Endothelial cell of umbilical vein (primary cell): ENCODE measurements at regions not wholly inside any gene's neighbourhood (a gene's known extent, or its start where the extent isn't known, plus 50 kb on each side); places are given as distances from the start of the nearest gene placed in this dataset.

Experiments used
- BruUV-seq: library from RNA; stranded (reverse); fragments of 400-500 nt; replicated peaks from 2 replicates; lab custom pipeline; 2021; lab: Mats Ljungman, UMichigan
- CTCF ChIA-PET: fragments of 300-600, 350-600 bp; sonication (Branson Sonifier 250); formaldehyde crosslinking; loops from one replicate; lab custom pipeline; 2021; ENCODE audit warnings: antibody characterized with exemption, inconsistent platforms; lab: Charles Lee
- POLR2A ChIA-PET: fragments of 300-600, 350-600 bp; sonication (Branson Sonifier 250); formaldehyde crosslinking; loops from one replicate; lab custom pipeline; 2021; ENCODE audit warnings: antibody characterized with exemption, inconsistent platforms; lab: Charles Lee
- DNase-seq: peaks from one replicate; pipeline ENCODE4 v3.0.0-alpha.2; 2011; ENCODE audit warnings: low read depth, low spot score
- FAIRE-seq: peaks from 2 replicates; lab custom pipeline; 2011; peaks lifted over from hg19 to GRCh38; lab: Jason Lieb, UNC
- H2AFZ ChIP-seq: 2 replicates; pipeline ENCODE4 v1.6.0; 2012; ENCODE audit warnings: low read depth, low read length, control low read depth, inconsistent platforms
- H3K27ac ChIP-seq: 2 replicates; pipeline ENCODE4 v1.5.1; 2011; ENCODE audit warnings: low read depth, mild to moderate bottlenecking, control low read depth, low read length, moderate library complexity; ENCODE audit not compliant: insufficient read depth
- H3K27me3 ChIP-seq, 2 experiments: 2 replicates each; pipeline versions ENCODE4 v1.6.0 to v1.6.1; 2011; ENCODE audit warnings: low read length in 2 of 2, mixed read lengths in 1 of 2; ENCODE audit not compliant: control insufficient read depth in 2 of 2, insufficient read depth in 2 of 2
- H3K36me3 ChIP-seq, 2 experiments: 2 replicates in 1 of 2; 3 replicates in 1 of 2; pipeline ENCODE4 v1.5.1; 2011; ENCODE audit warnings: low read length in 2 of 2, mild to moderate bottlenecking in 1 of 2, moderate library complexity in 1 of 2; ENCODE audit not compliant: control insufficient read depth in 2 of 2, insufficient read depth in 2 of 2; ENCODE audit errors: extremely low read depth in 1 of 2
- H3K4me1 ChIP-seq: 3 replicates; pipeline ENCODE4 v1.5.1; 2011; ENCODE audit warnings: mild to moderate bottlenecking, low read length; ENCODE audit not compliant: control insufficient read depth, insufficient read depth; ENCODE audit errors: extremely low read depth
- H3K4me2 ChIP-seq: 2 replicates; pipeline ENCODE4 v1.6.1; 2011; ENCODE audit warnings: low read length, control low read depth, mixed read lengths; ENCODE audit not compliant: insufficient read depth
- H3K4me3 ChIP-seq, 3 experiments: fragments of 200-600 bp in 1 of 3; sonication (generic), shearing (Covaris generic) in 1 of 3; replicated peaks in 1 of 3; 2 replicates each; pipeline ENCODE4 v1.5.1; 2011 to 2016; ENCODE audit warnings: control low read depth in 3 of 3, low read length in 3 of 3, mild to moderate bottlenecking in 2 of 3, inconsistent platforms in 1 of 3, low read depth in 1 of 3, moderate library complexity in 1 of 3; ENCODE audit not compliant: insufficient read depth in 1 of 3
- H3K79me2 ChIP-seq: 2 replicates; pipeline ENCODE4 v1.6.0; 2012; ENCODE audit warnings: low read length, inconsistent platforms; ENCODE audit not compliant: control insufficient read depth, insufficient read depth
- H3K9ac ChIP-seq: replicated peaks from 2 replicates; pipeline ENCODE3; 2011; ENCODE audit warnings: low read length, control low read depth; ENCODE audit not compliant: insufficient read depth; ENCODE audit errors: extremely low read depth
- H3K9me1 ChIP-seq: replicated peaks from 3 replicates; pipeline ENCODE4 v1.6.0; 2011; ENCODE audit warnings: mild to moderate bottlenecking, low read length; ENCODE audit not compliant: control insufficient read depth, insufficient read depth; ENCODE audit errors: extremely low read depth
- H3K9me3 ChIP-seq: replicated peaks from 2 replicates; pipeline ENCODE4 v1.5.1; 2012; ENCODE audit warnings: low read length, inconsistent platforms; ENCODE audit not compliant: control insufficient read depth, insufficient read depth
- H4K20me1 ChIP-seq: replicated peaks from 2 replicates; pipeline ENCODE3; 2011; ENCODE audit warnings: mild to moderate bottlenecking, low read length; ENCODE audit not compliant: control insufficient read depth, insufficient read depth; ENCODE audit errors: extremely low read depth
- CTCF ChIP-seq, 2 donors: IDR thresholded peaks; 1 replicate in 1 of 2; 2 replicates in 1 of 2; pipeline ENCODE4 v1.5.1; 2011; ENCODE audit warnings: low read length in 2 of 2, mild to moderate bottlenecking in 2 of 2, moderate library complexity in 2 of 2, control low read depth in 1 of 2, inconsistent platforms in 1 of 2, low read depth in 1 of 2; ENCODE audit not compliant: insufficient read depth in 1 of 2; ENCODE audit errors: extremely low read depth in 1 of 2
- EZH2 ChIP-seq: IDR thresholded peaks from 2 replicates; pipeline ENCODE4 v1.6.1; 2012; ENCODE audit warnings: borderline replicate concordance, low read depth, mild to moderate bottlenecking, moderate library complexity, low read length, inconsistent platforms; ENCODE audit not compliant: severe bottlenecking
- FOS ChIP-seq: IDR thresholded peaks from 2 replicates; pipeline ENCODE4 v1.6.1; 2011; ENCODE audit warnings: mild to moderate bottlenecking, low read length, moderate library complexity, borderline replicate concordance; ENCODE audit not compliant: insufficient read depth
- GATA2 ChIP-seq: IDR thresholded peaks from 2 replicates; pipeline ENCODE4 v1.7.0; 2011; ENCODE audit warnings: low read depth, mild to moderate bottlenecking, moderate library complexity, mixed read lengths, low read length; ENCODE audit not compliant: insufficient read length, insufficient read depth
- JUN ChIP-seq: IDR thresholded peaks from 2 replicates; pipeline ENCODE4 v1.6.1; 2011; ENCODE audit warnings: borderline replicate concordance, low read depth; ENCODE audit not compliant: insufficient read length, insufficient read depth
- MAX ChIP-seq: IDR thresholded peaks from 2 replicates; pipeline ENCODE4 v1.6.1; 2011; ENCODE audit not compliant: insufficient read depth, insufficient read length
- MYC ChIP-seq: IDR thresholded peaks from one replicate; pipeline ENCODE4 v1.6.1; 2011; ENCODE audit warnings: mild to moderate bottlenecking, low read depth, low read length
- POLR2A ChIP-seq: IDR thresholded peaks from 2 replicates; pipeline ENCODE4 v1.6.1; 2012; ENCODE audit warnings: low read depth, mild to moderate bottlenecking, control low read depth, low read length
- POLR2AphosphoS5 ChIP-seq: IDR thresholded peaks from 2 replicates; pipeline ENCODE4 v1.6.1; 2012; ENCODE audit warnings: low read depth, mild to moderate bottlenecking, control low read depth, low read length, moderate library complexity; ENCODE audit not compliant: insufficient read depth
- dilution Hi-C: fragments of 300-500 bp; cut with MboI; formaldehyde crosslinking; loops from one replicate; pipeline ENCODE4 v1.15.0; 2019; ENCODE audit warnings: low sequenced_read_pairs; ENCODE audit not compliant: extremely low pct_ligation_motif_present
- intact Hi-C: fragments of 100-400 bp; cut with micrococcal nuclease; formaldehyde crosslinking; loops from one replicate; pipeline ENCODE4 v1.10.0; 2022

- H3K4me2 ChIP-seq, result no peak overlapping the region
- H3K36me3 ChIP-seq, result no peaks in the 10 kb centered on the region
- POLR2A ChIA-PET, result no interaction called here
- FAIRE-seq, result no peak
- no peaks in the 10 kb centered on the region for H3K9me3 ChIP-seq
- H2AFZ ChIP-seq, result no peak overlapping the region
- H3K27me3 ChIP-seq, result no peaks in the 10 kb centered on the region
- H3K27ac ChIP-seq, result no peak overlapping the region
- H3K9ac ChIP-seq, result no peak overlapping the region
- no peak overlapping the region for H3K4me3 ChIP-seq
- H4K20me1 ChIP-seq, result no peaks in the 10 kb centered on the region
- H3K9me1 ChIP-seq, result no peaks in the 10 kb centered on the region
- H3K79me2 ChIP-seq, result no peaks in the 10 kb centered on the region
- TF ChIP-seq MYC, result no peak
- TF ChIP-seq GATA2, result no peak
- no peak for TF ChIP-seq CTCF (IDR thresholded peaks at IDR 0.05; ENCODE audit: extremely low read depth in 1 of 2, insufficient read depth in 1 of 2, low read depth in 1 of 2, low read length in 2 of 2)
- TF ChIP-seq FOS, result no peak
- no peak for TF ChIP-seq EZH2
- TF ChIP-seq POLR2AphosphoS5, result no peak
- no peak for TF ChIP-seq MAX
- TF ChIP-seq POLR2A, result no peak
- TF ChIP-seq JUN, result no peak
- intact Hi-C loops, result no loop called here
- no peak for DNase-seq
- dilution Hi-C loops, result no loop called here
- peaks cover 17% of the 10 kb centered on the region for H3K4me1 ChIP-seq
- CTCF ChIA-PET, result no interaction called here
- BruUV-seq, result no TSS peak
Measured at GRCh38 chr7:112874909-112875308, 84.7 kb upstream of the TMEM168 start.
